H1 (cell line): ENCODE measurements at regions not wholly inside any gene's neighbourhood (a gene's known extent, or its start where the extent isn't known, plus 50 kb on each side); places are given as distances from the start of the nearest gene placed in this dataset.

Experiments used
- CTCF ChIA-PET: fragments of 300-600 bp; sonication (Branson Sonifier 250); formaldehyde crosslinking; loops from one replicate; lab custom pipeline; 2021; ENCODE audit not compliant: partially characterized antibody; lab: Charles Lee
- POLR2A ChIA-PET: fragments of 300-600 bp; sonication (Branson Sonifier 250); formaldehyde crosslinking; loops from one replicate; lab custom pipeline; 2021; ENCODE audit warnings: inconsistent platforms; ENCODE audit not compliant: partially characterized antibody; lab: Charles Lee
- DNase-seq, 2 experiments: peaks; one replicate each; pipeline versions ENCODE4 v3.0.0 to v3.0.0-alpha.2; 2010 to 2022; ENCODE audit warnings: low spot score in 2 of 2, low read depth in 1 of 2, mixed read lengths in 1 of 2
- FAIRE-seq: peaks from 2 replicates; lab custom pipeline; 2011; peaks lifted over from hg19 to GRCh38; lab: Jason Lieb, UNC
- H2AFZ ChIP-seq: 2 replicates; pipeline ENCODE4 v1.8.1; 2012; ENCODE audit warnings: low read length, inconsistent platforms
- H2AK5ac ChIP-seq: 2 replicates; pipeline ENCODE4 v1.6.1; 2013; ENCODE audit warnings: low read depth, low read length
- H2BK120ac ChIP-seq: replicated peaks from 2 replicates; pipeline ENCODE3; 2013; ENCODE audit warnings: low read depth, low read length, inconsistent platforms
- H2BK12ac ChIP-seq: 2 replicates; pipeline ENCODE4 v1.6.1; 2013; ENCODE audit warnings: low read depth, low read length
- H2BK15ac ChIP-seq: 2 replicates; pipeline ENCODE4 v1.6.1; 2013; ENCODE audit warnings: low read length
- H2BK20ac ChIP-seq: 2 replicates; pipeline ENCODE4 v1.6.1; 2013; ENCODE audit warnings: low read length
- H2BK5ac ChIP-seq: 2 replicates; pipeline ENCODE4 v1.6.1; 2013; ENCODE audit warnings: low read depth, low read length
- H3K14ac ChIP-seq: 2 replicates; pipeline ENCODE4 v1.6.1; 2013; ENCODE audit warnings: inconsistent platforms; ENCODE audit not compliant: insufficient read length
- H3K18ac ChIP-seq: 2 replicates; pipeline ENCODE4 v1.6.1; 2013; ENCODE audit warnings: low read length; ENCODE audit errors: extremely low read depth
- H3K23ac ChIP-seq: 2 replicates; pipeline ENCODE4 v1.6.1; 2013; ENCODE audit warnings: inconsistent platforms; ENCODE audit not compliant: insufficient read length
- H3K23me2 ChIP-seq: 2 replicates; pipeline ENCODE4 v1.6.1; 2013; ENCODE audit warnings: low read depth, low read length
- H3K27ac ChIP-seq: 2 replicates; pipeline ENCODE4 v1.6.1; 2011; ENCODE audit warnings: low read depth, low read length, inconsistent platforms
- H3K27me3 ChIP-seq, 4 experiments: replicated peaks in 1 of 4; 1 replicate in 1 of 4; 2 replicates in 3 of 4; pipeline versions ENCODE4 v1.6.1 to v1.8.1; 2011 to 2013; ENCODE audit warnings: low read length in 3 of 4, mild to moderate bottlenecking in 3 of 4, inconsistent platforms in 2 of 4, mixed read lengths in 2 of 4, moderate library complexity in 1 of 4; ENCODE audit not compliant: control insufficient read depth in 3 of 4, insufficient read depth in 3 of 4; ENCODE audit errors: extremely low read depth in 1 of 4
- H3K36me3 ChIP-seq, 4 experiments: 2 replicates each; pipeline versions ENCODE4 v1.6.1 to v1.8.1; 2011 to 2013; ENCODE audit warnings: mild to moderate bottlenecking in 4 of 4, low read length in 3 of 4, moderate library complexity in 2 of 4, control low read depth in 1 of 4, inconsistent platforms in 1 of 4; ENCODE audit not compliant: insufficient read depth in 4 of 4, control insufficient read depth in 2 of 4
- H3K4ac ChIP-seq: replicated peaks from 2 replicates; pipeline ENCODE3; 2013; ENCODE audit warnings: low read length, low read depth, mixed read lengths, inconsistent platforms; ENCODE audit not compliant: insufficient read length
- H3K4me1 ChIP-seq, 4 experiments: replicated peaks in 1 of 4; 1 replicate in 1 of 4; 2 replicates in 3 of 4; pipeline versions ENCODE4 v1.6.1 to v1.8.1; 2011 to 2013; ENCODE audit warnings: low read length in 3 of 4, inconsistent platforms in 2 of 4, mixed read lengths in 1 of 4; ENCODE audit not compliant: insufficient read depth in 4 of 4, control insufficient read depth in 3 of 4
- H3K4me2 ChIP-seq, 2 experiments: 2 replicates each; pipeline versions ENCODE4 v1.6.1 to v1.8.1; 2011 to 2013; ENCODE audit warnings: low read depth in 2 of 2, low read length in 2 of 2, control low read depth in 1 of 2, inconsistent platforms in 1 of 2, mild to moderate bottlenecking in 1 of 2; ENCODE audit not compliant: insufficient read depth in 1 of 2
- H3K4me3 ChIP-seq, 4 experiments: fragments of 200-600, 300-600 bp in 1 of 4; sonication (generic), shearing (Covaris generic), sonication (Bioruptor Twin) in 1 of 4; 2 replicates each; pipeline versions ENCODE4 v1.5.1 to v1.8.1; 2011 to 2016; ENCODE audit warnings: low read length in 4 of 4, low read depth in 3 of 4, control low read depth in 2 of 4, inconsistent platforms in 2 of 4, mild to moderate bottlenecking in 2 of 4, mixed read lengths in 1 of 4, moderate library complexity in 1 of 4; ENCODE audit not compliant: insufficient read depth in 2 of 4; ENCODE audit errors: extremely low read depth in 1 of 4
- H3K56ac ChIP-seq: replicated peaks from 2 replicates; pipeline ENCODE3; 2013; ENCODE audit warnings: low read depth, mild to moderate bottlenecking, mixed read lengths, low read length, inconsistent platforms; ENCODE audit not compliant: insufficient read length
- H3K79me1 ChIP-seq: 2 replicates; pipeline ENCODE4 v1.6.1; 2013; ENCODE audit warnings: low read depth, low read length, control low read depth
- H3K79me2 ChIP-seq, 2 experiments: 2 replicates each; pipeline versions ENCODE4 v1.6.1 to v1.8.1; 2012 to 2013; ENCODE audit warnings: low read length in 2 of 2, mild to moderate bottlenecking in 2 of 2, inconsistent platforms in 1 of 2; ENCODE audit not compliant: insufficient read depth in 2 of 2, control insufficient read depth in 1 of 2
- H3K9ac ChIP-seq, 4 experiments: replicated peaks in 1 of 4; 1 replicate in 1 of 4; 2 replicates in 3 of 4; pipeline versions ENCODE4 v1.6.1 to v1.8.1; 2011 to 2013; ENCODE audit warnings: low read depth in 3 of 4, low read length in 3 of 4, control low read depth in 2 of 4, mild to moderate bottlenecking in 2 of 4, moderate library complexity in 2 of 4, inconsistent platforms in 1 of 4; ENCODE audit errors: extremely low read depth in 1 of 4
- H3K9me3 ChIP-seq, 2 experiments: 2 replicates each; pipeline versions ENCODE4 v1.6.1 to v1.8.1; 2012 to 2013; ENCODE audit warnings: mild to moderate bottlenecking in 2 of 2, moderate library complexity in 2 of 2, control low read depth in 1 of 2, inconsistent platforms in 1 of 2, low read depth in 1 of 2, low read length in 1 of 2, mixed read lengths in 1 of 2; ENCODE audit not compliant: insufficient read depth in 2 of 2
- H4K20me1 ChIP-seq, 2 experiments: replicated peaks in 1 of 2; 2 replicates each; pipeline versions ENCODE3 to v1.8.1; 2011 to 2013; ENCODE audit warnings: inconsistent platforms in 2 of 2, low read length in 2 of 2, mild to moderate bottlenecking in 1 of 2; ENCODE audit not compliant: insufficient read depth in 2 of 2, control insufficient read depth in 1 of 2
- H4K5ac ChIP-seq: 2 replicates; pipeline ENCODE4 v1.6.1; 2013; ENCODE audit warnings: low read length, low read depth, mixed read lengths, inconsistent platforms; ENCODE audit not compliant: insufficient read length
- H4K8ac ChIP-seq: 2 replicates; pipeline ENCODE4 v1.8.0; 2013; ENCODE audit warnings: mild to moderate bottlenecking, moderate library complexity, low read length, inconsistent platforms; ENCODE audit not compliant: insufficient read depth; ENCODE audit errors: extremely low read depth
- H4K91ac ChIP-seq: replicated peaks from 2 replicates; pipeline ENCODE3; 2013; ENCODE audit warnings: low read length, mixed read lengths, inconsistent platforms; ENCODE audit not compliant: insufficient read length
- ASH2L ChIP-seq: fragments of 200-600, 300-600 bp; sonication (generic); IDR thresholded peaks from one replicate; pipeline ENCODE4 v1.7.1; 2017; ENCODE audit warnings: low read length
- CHD1 ChIP-seq: IDR thresholded peaks from 2 replicates; pipeline ENCODE4 v1.6.1; 2012; ENCODE audit warnings: low read depth, low read length, improper control_type of control experiment
- GTF2F1 ChIP-seq: IDR thresholded peaks from 2 replicates; pipeline ENCODE4 v1.6.1; 2012; ENCODE audit warnings: low read depth, low read length, improper control_type of control experiment, borderline replicate concordance
- HDAC2 ChIP-seq, 2 experiments: fragments of 300-600 bp in 1 of 2; sonication (generic) in 1 of 2; IDR thresholded peaks; 2 replicates each; pipeline ENCODE4 v1.6.1; 2011 to 2012; ENCODE audit warnings: low read depth in 2 of 2, low read length in 2 of 2, mild to moderate bottlenecking in 2 of 2, moderate library complexity in 2 of 2, borderline replicate concordance in 1 of 2, inconsistent platforms in 1 of 2
- POU5F1 ChIP-seq: IDR thresholded peaks from 2 replicates; pipeline ENCODE4 v1.6.1; 2011; ENCODE audit warnings: low read depth, mild to moderate bottlenecking, low read length, moderate library complexity
- RAD21 ChIP-seq, 2 experiments: IDR thresholded peaks in 1 of 2; conservative IDR thresholded peaks in 1 of 2; 2 replicates each; pipeline ENCODE4 v1.6.1; 2011; ENCODE audit warnings: low read depth in 2 of 2, low read length in 2 of 2, improper control_type of control experiment in 1 of 2, inconsistent platforms in 1 of 2, mild to moderate bottlenecking in 1 of 2, moderate library complexity in 1 of 2
- SAP30 ChIP-seq: fragments of 300-600 bp; sonication (generic); IDR thresholded peaks from 2 replicates; pipeline ENCODE4 v1.7.1; 2012; ENCODE audit warnings: low read length, moderate library complexity, mild to moderate bottlenecking, inconsistent platforms; ENCODE audit not compliant: insufficient read depth, insufficient replicate concordance
- SIRT6 ChIP-seq: IDR thresholded peaks from one replicate; pipeline ENCODE4 v1.7.1; 2012; ENCODE audit warnings: low read length, inconsistent platforms
- SRF ChIP-seq: IDR thresholded peaks from 2 replicates; pipeline ENCODE4 v1.6.1; 2011; ENCODE audit warnings: mild to moderate bottlenecking, low read depth, low read length, moderate library complexity
- YY1 ChIP-seq: IDR thresholded peaks from 2 replicates; pipeline ENCODE4 v1.6.1; 2011; ENCODE audit warnings: low read depth, mild to moderate bottlenecking, low read length
- WGBS, 2 experiments: shearing (Covaris generic) in 1 of 2; methylation state at CpG; one replicate each; pipeline versions ENCODE4 v1.1.6 to v1.1.7; 2013 to 2015; ENCODE audit warnings: low lambda C conversion rate in 2 of 2, mixed read lengths in 2 of 2, inconsistent platforms in 1 of 2, low coverage in 1 of 2, missing lambda C conversion rate in 1 of 2; ENCODE audit not compliant: insufficient replicate concordance in 2 of 2, insufficient coverage in 1 of 2, insufficient read length in 1 of 2; ENCODE audit errors: extremely low coverage in 1 of 2, missing lambda C conversion rate in 1 of 2; 5-methylcytosine and 5-hydroxymethylcytosine counted together

DNA sequence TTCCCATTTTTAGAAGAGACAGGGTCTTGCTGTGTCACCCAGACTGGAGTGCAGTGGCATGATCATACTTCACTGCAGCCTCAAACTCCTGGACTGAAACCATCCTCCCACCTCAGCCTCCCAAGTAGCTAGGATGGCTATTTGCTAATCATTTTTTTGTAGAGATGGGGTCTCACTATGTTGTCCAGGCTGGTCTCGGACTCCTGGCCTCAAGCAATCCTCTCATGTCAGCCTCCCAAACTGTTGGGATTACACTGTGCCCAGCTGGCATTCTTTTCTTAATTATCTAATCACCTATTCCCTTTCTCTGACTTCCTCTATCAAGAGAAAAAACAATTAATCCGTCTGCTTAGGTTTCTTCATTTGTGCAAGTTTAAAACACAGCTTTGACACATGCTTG is 172.5 kb upstream of the TRIM24 start:
- H3K23me2 ChIP-seq = no peaks in the 10 kb centered on the region
- no peak for DNase-seq
- no peaks in the 10 kb centered on the region for H3K4me1 ChIP-seq
- no peak overlapping the region for H2BK20ac ChIP-seq
- no peak overlapping the region for H4K5ac ChIP-seq
- H3K56ac ChIP-seq = no peak overlapping the region
- 89% methylated on average over 2 of the region's 2 CpGs; no CpG with 5 or more reads in 1 of the 2 experiments for WGBS, 2 experiments
- H4K8ac ChIP-seq = no peak overlapping the region
- no peak overlapping the region for H3K14ac ChIP-seq
- H2BK120ac ChIP-seq = no peak overlapping the region
- H3K18ac ChIP-seq = no peak overlapping the region
- no peak overlapping the region for H2BK12ac ChIP-seq
- no peak overlapping the region for H3K4ac ChIP-seq
- H2AFZ ChIP-seq = no peak overlapping the region
- H2AK5ac ChIP-seq = no peak overlapping the region
- POLR2A ChIA-PET = interaction anchor here (0.9 to 1.1 kb wide), 2 partner anchors 79 to 172 kb away, joined by 3 to 4 read pairs; partner anchors contain the start of gene TRIM24
- H4K91ac ChIP-seq = no peak overlapping the region
- no peak for FAIRE-seq
- H2BK5ac ChIP-seq = no peak overlapping the region
- H2BK15ac ChIP-seq = no peak overlapping the region
- H3K79me2 ChIP-seq = no peaks in the 10 kb centered on the region
- no peaks in the 10 kb centered on the region for H3K79me1 ChIP-seq
- no peak overlapping the region for H3K27ac ChIP-seq
- no peaks in the 10 kb centered on the region; a peak in 3 of 8 replicates for H3K36me3 ChIP-seq
- CTCF ChIA-PET = interaction anchor here (1.8 kb wide), 1 partner anchor 20 kb away, joined by 5 read pairs; no protein-coding TSS in a partner anchor
- no peak overlapping the region for H3K9ac ChIP-seq
- H4K20me1 ChIP-seq = no peaks in the 10 kb centered on the region
- no peak overlapping the region for H3K4me2 ChIP-seq
- H3K4me3 ChIP-seq = no peak overlapping the region
- TF ChIP-seq SRF = no peak
- no peak for TF ChIP-seq ASH2L
- TF ChIP-seq POU5F1 = no peak
- no peak for TF ChIP-seq SAP30
- TF ChIP-seq YY1 = no peak
- TF ChIP-seq HDAC2 (IDR thresholded peaks at IDR 0.05; ENCODE audit: borderline replicate concordance in 1 of 2, low read depth in 2 of 2, low read length in 2 of 2) = no peak
- no peak for TF ChIP-seq RAD21 (IDR thresholded peaks at IDR 0.05 in 1 of 2, conservative IDR thresholded peaks at IDR 0.05 in 1 of 2; ENCODE audit: low read depth in 2 of 2, low read length in 2 of 2)
- TF ChIP-seq SIRT6 = no peak
- TF ChIP-seq GTF2F1 = no peak
- no peak for TF ChIP-seq CHD1
- peaks cover 8 to 12% of the 10 kb centered on the region in 2 experiments for H3K9me3 ChIP-seq
- H3K23ac ChIP-seq = no peak overlapping the region
- H3K27me3 ChIP-seq = no peaks in the 10 kb centered on the region
